Fibroblast of the conjunctiva (primary cell): ENCODE measurements at regions not wholly inside any gene's neighbourhood (a gene's known extent, or its start where the extent isn't known, plus 50 kb on each side); places are given as distances from the start of the nearest gene placed in this dataset.
"Not testable (repeated sequence)": the region's sequence is repeated elsewhere in the genome, so short reads cannot be mapped to it uniquely, and the experiment has no call there.

Experiments
- DNase-seq: peaks from one replicate; pipeline ENCODE4 v3.0.0-alpha.2; 2010; ENCODE audit warnings: low read depth

DNA sequence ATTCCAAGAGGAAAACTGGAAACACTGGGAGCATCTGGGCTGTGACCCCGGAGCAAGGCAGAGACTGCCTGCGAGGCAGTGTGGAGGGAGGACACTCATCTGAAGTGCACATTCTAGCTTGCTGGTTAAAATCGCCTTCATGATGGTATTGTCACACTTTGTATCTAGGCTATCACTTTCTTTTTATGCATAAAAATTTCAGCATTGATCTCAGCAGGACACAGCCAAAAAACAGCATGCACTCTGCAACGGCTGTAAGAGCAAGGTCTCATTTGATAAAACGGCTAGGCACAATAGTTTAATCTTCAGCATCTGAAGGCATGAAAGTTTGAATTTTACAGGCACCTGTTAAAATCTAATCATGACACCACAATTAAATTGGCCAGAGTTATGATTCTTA is 110.8 kb upstream of the IRX1 start:
- no peak for DNase-seq

DNA sequence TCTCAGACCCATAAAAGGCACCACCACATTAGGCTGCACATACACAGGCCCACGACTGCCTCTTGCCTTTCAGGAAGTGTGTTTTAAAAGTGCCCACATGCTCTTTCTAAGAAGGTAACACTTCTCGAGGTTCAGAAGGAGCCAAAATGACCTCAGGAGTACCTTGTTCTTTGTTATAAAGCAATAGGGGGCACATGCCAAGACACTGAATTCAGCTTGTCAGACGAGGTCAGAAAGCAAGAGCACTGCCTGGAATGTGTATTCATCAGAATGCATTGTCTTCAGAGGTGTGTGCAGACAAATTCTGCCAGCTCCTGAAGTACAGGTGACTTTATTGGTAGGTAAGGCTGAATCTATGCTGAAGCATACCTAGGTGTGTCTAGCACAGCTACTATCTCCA is 114.5 kb upstream of the IRX1 start:
- DNase-seq: no peak

DNA sequence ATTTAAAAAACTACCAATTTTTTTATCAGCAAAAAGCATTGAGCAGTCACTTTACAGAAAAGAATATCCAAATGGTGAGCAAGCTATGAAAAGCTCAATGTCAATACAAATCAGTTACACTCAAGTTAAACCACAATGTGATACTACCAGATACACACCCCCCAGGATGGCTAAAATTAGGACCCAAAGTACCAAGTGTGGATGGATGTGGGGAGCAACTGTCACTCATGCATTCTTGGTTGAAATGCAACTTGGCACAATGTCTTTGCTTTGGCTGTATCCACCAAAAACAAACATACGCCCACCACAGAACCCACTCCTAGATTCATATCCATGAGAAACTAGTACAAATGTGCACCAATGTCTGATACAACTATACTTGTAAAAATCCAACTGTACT is 120.0 kb upstream of the IRX1 start:
- no peak for DNase-seq

DNA sequence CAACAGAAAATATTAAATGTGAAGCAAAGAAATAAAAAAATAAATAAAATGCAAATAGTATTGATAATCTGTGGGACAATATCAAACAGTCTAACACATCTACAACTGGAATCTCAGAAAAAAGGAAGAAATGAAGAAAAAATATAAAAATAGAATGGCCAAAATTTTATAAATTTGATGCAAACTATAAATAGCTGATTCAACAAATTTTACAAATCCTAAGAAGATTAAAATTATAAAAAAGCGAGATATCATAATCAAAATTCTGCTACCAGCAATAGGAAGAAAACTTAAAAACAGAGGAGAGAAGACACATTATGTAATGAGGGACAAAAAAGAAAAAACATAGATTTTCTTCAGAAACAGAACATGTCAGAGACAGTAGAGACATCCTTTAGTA is 129.2 kb upstream of the IRX1 start:
- DNase-seq: no peak

DNA sequence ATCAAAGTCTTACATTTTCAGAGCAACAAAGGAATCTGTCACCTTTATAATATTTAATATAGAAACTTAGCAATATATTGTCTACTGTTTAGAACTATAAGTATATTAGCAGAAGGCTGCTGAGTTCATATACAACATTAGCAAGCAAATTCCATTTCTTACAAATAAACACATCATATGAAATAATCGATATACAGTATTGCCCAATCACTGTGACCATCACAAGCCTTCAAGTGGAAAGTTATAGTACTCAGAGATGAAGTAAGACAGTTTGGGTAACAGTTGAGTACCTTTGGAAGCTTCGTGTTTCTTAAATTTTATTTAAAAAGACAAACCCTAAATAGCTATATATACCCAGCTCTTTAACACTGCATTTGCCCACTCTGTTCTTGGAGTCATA is 135.2 kb upstream of the IRX1 start:
- no peak for DNase-seq

DNA sequence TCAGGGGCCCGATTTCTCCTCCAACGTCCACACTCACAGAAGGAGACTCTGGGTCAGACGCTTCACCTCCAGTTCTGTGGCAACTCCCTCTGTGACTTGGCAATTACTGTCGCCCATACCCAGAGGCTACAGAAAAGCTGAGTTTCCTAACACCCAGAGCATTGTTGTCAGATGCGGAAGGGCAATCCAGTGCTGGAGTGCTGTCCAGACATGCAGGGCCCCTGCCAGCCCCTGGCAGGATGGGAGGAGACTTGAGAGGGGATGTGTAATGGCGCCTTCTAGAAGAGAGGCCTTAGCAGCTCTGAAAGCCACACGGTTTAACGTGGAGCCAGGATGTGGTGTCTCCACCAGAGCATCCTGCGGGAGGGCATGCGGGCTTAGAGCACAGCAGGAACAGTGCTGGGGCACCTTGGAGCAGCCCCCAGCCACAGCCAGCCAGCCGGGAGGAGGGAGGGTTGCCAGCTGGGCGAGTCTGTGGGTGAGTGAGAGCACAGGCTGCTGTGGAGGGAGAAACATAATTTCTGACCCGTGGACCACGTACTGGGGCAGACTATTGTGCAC is 139.4 kb upstream of the IRX1 start:
- DNase-seq: no peak

DNA sequence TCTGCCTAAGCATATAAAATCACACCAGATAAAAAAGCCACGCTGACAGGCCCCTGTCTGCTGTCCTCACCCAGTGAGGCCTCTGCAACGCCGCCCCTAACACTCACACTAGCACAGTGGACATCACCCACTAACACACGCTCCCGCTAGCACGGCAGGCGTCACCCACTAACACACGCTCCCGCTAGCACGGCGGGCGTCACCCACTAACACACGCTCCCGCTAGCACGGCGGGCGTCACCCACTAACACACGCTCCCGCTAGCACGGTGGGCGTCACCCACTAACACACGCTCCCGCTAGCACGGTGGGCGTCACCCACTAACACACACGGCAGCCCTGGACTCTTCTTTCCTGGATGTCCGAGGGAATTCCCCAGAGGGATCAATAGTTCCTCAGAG is 141.6 kb upstream of the IRX1 start:
- DNase-seq: not testable (repeated sequence)

DNA sequence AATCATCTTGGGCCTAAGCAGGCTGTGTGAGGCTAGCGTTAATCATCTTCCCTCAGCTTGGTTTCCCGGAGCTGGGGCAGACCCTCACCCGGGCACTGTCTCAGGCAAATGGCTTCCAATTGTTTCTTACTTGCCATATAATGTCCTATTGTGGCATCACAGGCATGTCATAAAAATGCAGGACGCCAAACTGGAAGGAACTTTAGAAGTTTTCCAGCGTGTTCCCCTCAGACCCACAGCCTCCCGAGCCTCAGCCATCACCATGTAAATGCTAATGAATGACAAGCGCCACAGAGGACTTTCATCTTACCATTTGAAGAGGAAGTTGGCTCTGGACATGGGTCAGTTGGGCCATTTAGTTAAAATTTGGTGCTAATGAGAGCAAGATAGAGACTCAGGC is 143.0 kb upstream of the IRX1 start:
- DNase-seq: no peak

DNA sequence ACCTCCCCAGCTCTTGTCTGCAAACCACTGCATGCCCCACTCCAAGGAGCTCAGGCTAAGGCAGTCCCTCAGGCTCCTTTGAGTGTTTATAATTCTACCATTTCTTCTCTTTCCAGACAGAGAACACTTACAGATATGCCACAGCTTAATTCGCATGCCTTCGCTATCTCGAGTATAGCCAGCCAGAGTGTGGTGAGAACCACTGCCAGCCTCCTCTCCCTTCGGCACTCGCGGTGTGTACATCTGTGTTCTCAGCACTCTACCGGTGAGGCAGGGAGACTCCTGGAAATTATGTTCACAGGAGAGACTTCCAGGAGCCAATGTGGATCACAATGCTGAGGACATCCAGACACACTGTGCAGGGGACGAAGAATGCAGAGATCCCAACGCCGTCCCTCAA is 143.7 kb upstream of the IRX1 start:
- DNase-seq: no peak

DNA sequence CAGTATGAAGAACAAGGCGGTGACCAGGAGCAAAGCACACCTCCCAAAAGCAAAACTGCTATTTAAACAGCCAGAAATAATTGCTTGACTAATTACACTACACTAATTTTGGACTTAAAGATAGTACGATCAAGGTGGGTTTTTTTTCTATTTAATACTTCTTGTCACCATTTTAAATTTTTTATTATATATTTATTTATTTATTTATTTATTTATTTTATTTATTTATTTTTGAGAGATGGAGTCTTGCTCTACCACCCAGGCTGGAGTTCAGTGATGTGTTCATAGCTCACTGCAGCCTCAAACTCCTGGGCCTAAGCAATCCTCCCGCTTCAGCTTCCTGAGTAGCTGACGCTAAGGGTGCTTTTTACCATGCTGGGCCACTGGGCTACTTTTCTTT is 146.2 kb upstream of the IRX1 start:
- no peak for DNase-seq

DNA sequence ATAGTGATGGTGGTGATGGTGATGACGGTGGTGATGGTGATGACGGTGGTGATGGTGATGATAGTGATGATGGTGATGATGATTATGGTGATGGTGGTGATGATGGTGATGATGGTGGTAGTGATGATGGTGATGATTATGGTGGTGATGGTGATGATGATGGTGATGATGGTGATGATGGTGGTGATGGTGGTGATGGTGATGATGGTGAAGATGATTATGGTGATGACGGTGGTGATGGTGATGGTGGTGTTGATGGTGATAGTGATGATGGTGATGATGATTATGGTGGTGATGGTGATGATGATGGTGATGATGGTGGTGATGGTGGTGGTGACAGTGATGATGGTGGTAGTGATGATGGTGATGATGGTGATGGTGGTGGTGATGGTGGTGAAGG is 149.2 kb upstream of the IRX1 start:
- no peak for DNase-seq

DNA sequence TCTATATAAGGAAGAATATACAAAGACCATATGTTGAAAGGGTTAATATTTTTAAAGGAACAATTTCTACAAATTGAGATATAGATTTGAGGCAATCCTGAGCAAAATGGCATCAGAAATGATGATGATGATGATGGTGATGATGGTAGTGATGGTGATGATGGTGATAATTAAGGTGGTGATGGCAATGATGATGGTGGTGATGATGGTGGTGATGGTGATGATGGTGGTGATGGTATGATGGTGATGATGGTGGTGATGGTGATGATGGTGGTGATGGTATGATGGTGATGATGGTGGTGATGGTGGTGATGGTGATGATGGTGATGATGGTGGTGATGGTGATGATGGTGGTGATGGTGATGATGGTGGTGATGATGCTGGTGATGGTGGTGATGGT is 150.1 kb upstream of the IRX1 start:
- not testable (repeated sequence) for DNase-seq

DNA sequence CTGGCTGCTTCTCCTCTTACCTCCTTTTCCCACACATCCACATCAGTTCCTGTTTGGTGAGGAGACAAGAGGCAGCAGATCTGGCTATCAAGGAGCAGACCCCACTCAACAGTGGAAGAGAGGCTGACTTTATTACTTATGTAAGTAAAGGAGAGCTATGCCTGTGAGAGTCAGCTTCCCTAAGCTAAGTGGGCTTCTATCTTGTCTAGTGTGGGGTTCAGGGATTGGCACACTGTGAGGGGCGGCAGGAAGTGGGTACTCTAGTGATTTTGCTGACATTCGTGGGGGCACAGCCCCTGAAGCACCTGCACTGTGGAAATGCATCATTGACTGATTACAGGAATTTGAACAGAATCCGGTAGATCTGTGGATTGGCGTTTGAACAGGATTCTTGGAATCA is 163.5 kb upstream of the IRX1 start:
- DNase-seq: no peak

DNA sequence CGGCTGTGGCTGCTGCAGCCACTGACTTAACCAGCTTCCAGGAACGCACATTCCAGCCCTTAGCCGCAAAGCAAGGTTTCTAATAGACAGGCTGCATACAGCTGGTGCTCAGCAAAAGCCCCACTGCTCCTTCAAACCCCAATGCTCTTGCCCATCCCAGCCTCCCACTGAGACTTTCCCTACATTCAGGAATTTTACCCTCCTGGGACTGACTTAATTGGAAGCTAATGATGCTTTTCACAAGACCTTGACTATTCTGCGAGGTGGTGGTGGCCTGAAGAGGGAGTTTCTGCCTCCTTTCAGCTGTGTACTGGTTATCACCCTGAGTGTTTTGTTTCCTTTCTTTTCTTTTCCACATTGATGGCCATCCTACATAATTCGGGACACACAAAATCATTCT is 164.9 kb upstream of the IRX1 start:
- no peak for DNase-seq

DNA sequence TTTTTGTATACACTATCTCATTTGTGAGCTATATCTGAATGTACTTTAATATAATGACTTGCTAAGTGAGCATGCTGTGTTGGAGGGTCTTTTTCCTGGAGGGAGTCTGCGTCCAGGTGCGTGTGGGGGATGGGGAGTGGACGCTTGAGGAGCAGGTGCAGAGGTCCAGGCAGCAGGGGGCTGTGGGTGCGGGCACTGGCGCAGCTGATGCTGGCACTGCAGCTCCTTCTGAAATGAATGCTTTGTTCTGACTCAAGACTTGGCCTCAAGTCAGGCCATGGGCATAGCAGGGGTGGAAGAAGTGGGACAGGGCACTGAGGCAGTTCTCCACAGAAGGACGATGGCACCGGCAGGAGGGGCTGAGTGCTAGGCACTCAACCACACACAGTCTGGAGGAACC is 165.7 kb upstream of the IRX1 start:
- no peak for DNase-seq

DNA sequence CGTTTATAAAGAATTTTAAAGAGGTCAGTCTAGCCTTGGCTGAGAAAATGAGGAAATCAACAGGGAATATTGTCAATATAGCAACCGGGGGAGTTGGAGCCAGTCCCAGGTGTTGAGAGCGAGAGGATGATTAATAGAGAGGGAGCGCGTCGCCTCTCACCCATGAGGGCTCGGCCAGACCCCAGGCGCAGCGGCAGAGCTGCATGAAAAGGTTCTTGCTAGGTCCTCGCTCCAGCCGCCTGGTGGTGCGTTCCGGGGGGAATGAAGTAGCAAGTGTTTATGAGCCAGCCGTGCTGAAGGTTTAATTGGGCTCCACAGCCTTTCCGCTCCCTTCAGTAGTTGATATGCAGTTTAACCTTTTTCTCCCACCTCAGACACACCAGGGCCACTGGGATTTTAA is 167.3 kb upstream of the IRX1 start:
- DNase-seq: no peak

DNA sequence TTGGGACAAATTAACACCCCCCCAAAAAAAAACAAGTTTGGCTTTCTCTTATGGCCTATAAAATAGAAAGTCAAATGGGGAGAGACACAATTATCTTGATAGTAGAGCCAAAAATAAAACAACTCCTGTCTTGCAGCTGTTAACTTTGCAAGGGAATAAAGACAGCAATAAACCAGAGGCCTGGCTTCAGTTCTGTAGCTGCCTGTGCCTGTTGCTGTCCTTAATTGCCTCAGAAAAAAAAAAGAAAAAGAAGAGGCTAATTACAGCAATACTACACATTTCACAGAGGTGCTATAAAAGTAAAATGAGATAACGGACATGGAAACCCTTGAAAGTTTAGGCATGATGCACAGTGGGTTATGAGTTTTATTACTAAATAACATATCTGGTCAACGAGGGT is 170.7 kb upstream of the IRX1 start:
- DNase-seq: no peak

DNA sequence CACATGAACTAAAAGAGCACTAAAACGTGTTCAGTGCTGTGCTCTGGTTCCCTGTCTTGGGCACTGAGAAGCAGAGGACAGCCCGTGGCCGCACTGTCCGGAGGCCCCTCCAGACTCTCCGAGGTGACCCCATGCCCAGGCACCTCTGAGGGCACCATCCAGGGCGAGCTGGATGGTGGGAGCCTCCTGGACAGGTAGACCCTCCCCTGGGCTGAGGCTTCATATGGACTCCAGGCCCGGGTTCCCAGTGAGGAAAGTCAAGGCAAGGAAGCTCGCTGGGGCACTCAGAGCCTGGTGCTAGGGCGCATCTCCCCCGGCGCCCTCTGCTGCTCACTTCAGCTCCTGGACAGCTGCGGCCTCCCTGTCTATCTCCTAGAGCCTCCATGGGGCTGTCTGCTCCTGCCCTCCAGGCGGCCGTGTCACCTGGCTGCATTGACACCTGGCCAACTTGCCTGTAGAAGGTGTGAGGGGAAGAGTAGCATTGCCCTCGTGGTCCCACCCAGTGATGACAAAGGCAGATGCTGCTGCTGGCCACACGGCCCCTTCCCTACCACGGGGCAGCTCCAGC is 178.2 kb upstream of the IRX1 start:
- no peak for DNase-seq

DNA sequence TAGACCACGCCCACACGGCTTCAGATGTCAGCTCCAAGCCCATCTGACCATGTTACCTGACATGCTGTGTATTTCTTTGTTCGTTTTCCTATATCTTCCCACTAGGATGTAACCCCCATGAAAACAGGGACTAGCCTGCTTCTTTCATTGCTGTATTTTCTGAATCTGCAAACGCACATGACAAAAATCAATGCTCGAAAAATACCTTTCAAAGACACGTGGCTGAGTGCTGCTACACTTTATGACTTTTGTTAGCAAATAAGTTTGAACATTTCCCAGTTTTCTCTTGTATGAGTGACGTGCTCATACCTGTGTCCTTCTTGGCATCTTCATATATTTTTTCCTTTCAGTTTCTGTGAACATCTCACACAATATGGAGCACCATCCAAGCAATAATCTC is 181.3 kb upstream of the IRX1 start:
- no peak for DNase-seq

DNA sequence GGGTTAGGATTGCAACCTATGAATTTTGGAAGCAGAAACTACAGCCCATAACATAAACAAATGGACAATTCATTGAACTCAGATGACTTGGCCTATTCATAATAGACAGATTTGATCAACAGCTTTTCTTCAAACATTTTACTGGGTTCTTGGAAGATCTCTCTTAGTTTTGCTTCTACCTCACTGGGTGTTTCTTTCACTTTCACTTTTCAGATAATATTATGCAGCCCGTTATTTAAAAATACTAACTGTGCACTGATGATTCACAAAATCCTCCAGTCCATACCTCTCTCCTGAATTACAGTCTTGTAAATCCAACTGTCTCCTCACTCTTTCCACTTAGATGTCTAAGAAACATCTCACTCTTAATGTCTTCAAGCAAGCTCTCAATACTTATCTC is 183.5 kb upstream of the IRX1 start:
- no peak for DNase-seq

DNA sequence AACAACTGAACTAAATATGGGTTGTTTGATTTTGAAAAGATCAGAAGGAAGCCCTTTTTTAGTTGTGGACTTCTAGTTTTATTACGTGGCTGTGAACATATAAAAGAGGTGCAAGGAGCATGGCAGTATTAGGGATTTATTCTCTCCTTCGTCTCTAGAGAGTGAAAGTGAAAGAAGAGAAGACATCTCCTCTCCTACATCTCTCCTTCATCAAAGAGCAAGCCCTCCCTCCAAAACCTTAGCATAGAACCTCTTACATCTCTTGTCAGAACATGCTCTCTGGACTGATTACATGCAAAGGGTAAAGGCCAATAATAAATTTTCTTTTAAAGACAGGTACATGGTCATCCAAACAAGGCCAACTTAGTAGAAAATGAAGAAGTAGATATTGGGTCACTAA is 184.3 kb upstream of the IRX1 start:
- no peak for DNase-seq

DNA sequence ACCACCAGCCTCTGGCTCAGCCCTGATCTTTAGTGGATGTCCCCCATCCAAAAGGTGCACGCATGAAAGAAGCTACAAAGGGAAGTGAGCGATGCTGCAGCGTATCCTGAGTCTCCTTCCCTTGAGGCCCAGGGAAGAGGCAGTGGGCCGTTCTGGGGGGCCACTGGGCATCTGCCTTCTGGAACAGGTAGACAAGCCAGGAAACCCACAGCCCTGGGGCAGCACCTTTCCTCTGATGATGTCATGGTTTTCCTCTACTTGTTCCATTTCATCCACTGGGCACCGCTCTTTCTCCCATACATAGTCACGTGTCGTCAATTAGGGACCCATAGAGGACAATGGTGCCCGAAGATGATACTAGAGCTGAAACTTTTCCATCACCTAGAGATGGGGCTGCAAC is 194.0 kb upstream of the IRX1 start:
- DNase-seq: no peak

DNA sequence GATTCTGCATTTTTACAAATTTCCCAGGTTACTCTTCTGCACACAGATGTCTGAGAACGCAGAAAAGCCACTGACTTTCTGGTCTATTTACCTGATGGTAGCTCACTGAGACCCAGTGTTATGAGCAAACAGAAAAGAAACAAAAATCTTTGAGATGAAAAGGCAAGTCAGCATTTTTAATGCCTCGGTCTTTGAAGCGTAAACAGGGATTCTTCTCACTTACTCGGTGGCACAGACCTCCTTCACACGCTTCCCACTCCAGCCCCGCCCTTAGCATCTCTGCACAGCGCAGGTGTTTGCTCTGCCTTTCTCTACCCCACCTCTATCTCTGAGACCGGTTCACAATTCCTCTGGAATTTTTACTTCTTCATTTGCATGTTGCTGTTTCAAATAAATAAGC is 195.0 kb upstream of the IRX1 start:
- no peak for DNase-seq

DNA sequence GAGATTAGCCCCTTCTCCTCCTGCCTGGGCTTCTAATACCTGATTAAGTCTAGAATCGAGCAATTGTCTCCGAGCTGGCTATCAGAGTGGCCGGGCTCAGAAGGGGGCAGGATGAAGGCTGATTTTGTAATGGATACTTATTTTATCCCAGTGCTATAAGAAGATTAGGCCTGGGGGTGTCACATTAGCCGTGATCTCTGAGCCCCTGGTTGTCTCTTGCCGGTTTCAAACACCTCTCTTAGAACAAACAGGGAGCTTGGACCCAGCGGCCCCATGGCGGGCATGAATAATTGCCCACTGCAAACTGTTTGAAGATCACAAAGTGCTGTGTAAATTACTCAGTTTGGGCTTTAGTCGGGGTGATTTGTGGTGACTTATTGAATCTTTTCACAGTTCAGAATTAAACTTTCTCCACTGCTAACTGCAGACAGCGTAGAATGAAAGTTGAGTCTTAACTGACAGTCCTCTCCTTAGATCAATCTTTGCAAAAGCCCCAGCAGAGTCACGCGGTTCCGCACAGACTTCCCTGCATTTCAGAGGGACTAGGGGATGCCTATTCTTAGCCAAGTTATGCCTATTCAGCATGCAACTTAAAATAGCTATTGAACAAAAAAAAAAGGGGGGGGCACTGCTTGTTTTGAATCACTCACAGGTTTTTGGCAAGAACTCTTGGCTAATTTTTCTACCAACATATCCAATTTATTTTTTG is 200.6 kb upstream of the IRX1 start:
- no peak for DNase-seq
